Ascending aorta (tissue), 2 donors: ENCODE measurements at regions not wholly inside any gene's neighbourhood (a gene's known extent, or its start where the extent isn't known, plus 50 kb on each side); places are given as distances from the start of the nearest gene placed in this dataset.

Source experiments
- DNase-seq, 2 donors: peaks; one replicate each; pipeline ENCODE4 v3.0.0-alpha.2; 2019; ENCODE audit warnings: low spot score in 2 of 2
- H3K27ac ChIP-seq, 2 donors: fragments of 200-600 bp; sonication (generic); one replicate each; pipeline ENCODE4 v1.5.1; 2016 to 2017; ENCODE audit warnings: mild to moderate bottlenecking in 1 of 2
- H3K27me3 ChIP-seq: fragments of 200-600 bp; sonication (generic); one replicate; pipeline ENCODE4 v1.5.1; 2017
- H3K36me3 ChIP-seq, 2 donors: fragments of 200-600 bp; sonication (generic); one replicate each; pipeline ENCODE4 v1.5.1; 2016
- H3K4me1 ChIP-seq, 2 donors: fragments of 200-600 bp; sonication (generic); one replicate each; pipeline ENCODE4 v1.5.1; 2016 to 2017; ENCODE audit warnings: mild to moderate bottlenecking in 1 of 2
- H3K4me3 ChIP-seq, 2 donors: fragments of 200-600 bp; sonication (generic); one replicate each; pipeline ENCODE4 v1.5.1; 2016 to 2017; ENCODE audit warnings: mild to moderate bottlenecking in 1 of 2
- H3K9me3 ChIP-seq, 2 donors: fragments of 200-600 bp; sonication (generic); one replicate each; pipeline ENCODE4 v1.5.1; 2016
- CTCF ChIP-seq, 3 experiments: fragments of 200-600 bp in 2 of 3; fragments of 450-650 bp in 1 of 3; sonication (generic) in 2 of 3; IDR thresholded peaks; one replicate each; pipeline ENCODE4 v1.5.1; 2016 to 2019; ENCODE audit warnings: antibody characterized with exemption in 3 of 3, mild to moderate bottlenecking in 1 of 3, moderate library complexity in 1 of 3
- intact Hi-C: fragments of 100-400 bp; cut with DNase I; formaldehyde crosslinking; loops from one replicate; pipeline ENCODE4 v1.15.1; 2023

GRCh38 chr15:95254263-95254662, 1022.9 kb downstream of the MCTP2 start:
- no peak for DNase-seq
- Histone ChIP-seq H3K27me3 (no peaks in the 10 kb centered on the region), H3K9me3 (no peaks in the 10 kb centered on the region), H3K4me1 (peaks cover 0 to 2% of the 10 kb centered on the region in 2 donors), H3K27ac (no peak overlapping the region), H3K4me3 (no peak overlapping the region), H3K36me3 (no peaks in the 10 kb centered on the region)
- TF ChIP-seq CTCF (IDR thresholded peaks at IDR 0.05) = no peak
- intact Hi-C loops = loop anchor here (10.0 kb wide), 2 partner anchors 791 to 1981 kb away; no protein-coding TSS in a partner anchor

- peak overlapping the region; percentile 73 to 88 for H3K27ac ChIP-seq
- DNase-seq = peak in 1 of 2 donors; percentile 82
- intact Hi-C loops = loop anchor here (5.0 to 10.0 kb wide), 3 partner anchors 785 to 1975 kb away; no protein-coding TSS in a partner anchor
Observed at GRCh38 chr15:95259513-95259912, 1028.2 kb downstream of the MCTP2 start.

DNA sequence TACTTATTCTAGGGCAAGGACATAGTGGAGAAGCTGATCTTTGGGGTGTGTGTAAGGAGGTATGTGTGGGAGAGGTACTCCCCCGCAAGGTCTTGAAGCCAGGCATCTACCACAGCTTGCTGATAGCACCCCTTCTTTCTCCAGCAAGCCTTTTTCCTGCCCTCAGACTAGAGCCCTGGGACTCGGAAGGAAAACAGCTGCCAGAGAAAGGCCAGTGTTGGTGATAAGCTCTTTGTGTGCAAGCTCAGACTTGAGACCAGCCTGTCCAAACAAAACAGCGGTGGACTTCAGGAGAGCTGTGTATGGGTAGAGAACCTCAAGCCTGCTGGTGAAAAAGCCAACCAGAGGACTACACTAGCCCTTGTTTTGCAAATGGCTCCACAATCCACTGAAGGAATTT, 1028.6 kb downstream of the MCTP2 start:
- Histone ChIP-seq H3K36me3 (no peaks in the 10 kb centered on the region), H3K27me3 (no peaks in the 10 kb centered on the region), H3K9me3 (no peaks in the 10 kb centered on the region), H3K27ac (peak overlapping the region; percentile 73 to 88), H3K4me3 (peak overlapping the region in 1 of 2 donors; percentile 37), H3K4me1 (peaks cover 0 to 30% of the 10 kb centered on the region in 2 donors)
- DNase-seq = peak in 1 of 2 donors; percentile 62
- intact Hi-C loops = loop anchor here (5.0 to 10.0 kb wide), 9 partner anchors 172 to 1975 kb away; no protein-coding TSS in a partner anchor
- TF ChIP-seq CTCF (IDR thresholded peaks at IDR 0.05) = no peak

More at GRCh38 chr15:95259513-95259912, 1028.2 kb downstream of the MCTP2 start:
- H3K9me3 ChIP-seq = no peaks in the 10 kb centered on the region
- no peaks in the 10 kb centered on the region for H3K36me3 ChIP-seq
- H3K4me1 ChIP-seq = peaks cover 0 to 29% of the 10 kb centered on the region in 2 donors
- H3K27me3 ChIP-seq = no peaks in the 10 kb centered on the region
- peak; percentile 60 to 81 (median 68) for TF ChIP-seq CTCF (IDR thresholded peaks at IDR 0.05)
- H3K4me3 ChIP-seq = peak overlapping the region in 1 of 2 donors; percentile 37

DNA sequence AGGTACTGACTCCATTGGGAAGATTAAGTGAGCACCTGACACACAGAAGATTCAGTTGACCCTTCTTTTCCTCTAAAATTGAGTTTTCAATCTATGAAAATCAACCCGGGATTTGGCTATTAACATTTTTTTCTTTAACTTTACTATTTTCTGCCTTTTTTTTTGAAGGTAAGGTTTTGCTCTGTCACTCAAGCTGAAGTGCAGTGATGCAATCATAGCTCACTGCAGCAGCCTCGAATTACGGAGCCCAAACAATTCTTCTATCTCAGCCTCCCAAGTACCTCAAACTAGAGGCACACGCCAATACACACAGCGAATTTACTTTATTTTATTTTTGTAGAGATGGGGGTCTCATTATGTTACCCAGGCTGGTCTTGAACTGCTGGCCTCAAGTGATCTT, 1029.5 kb downstream of the MCTP2 start:
- Histone ChIP-seq H3K4me3 (no peak overlapping the region), H3K27ac (peak overlapping the region; percentile 73 to 90), H3K27me3 (no peaks in the 10 kb centered on the region), H3K9me3 (no peaks in the 10 kb centered on the region), H3K36me3 (no peaks in the 10 kb centered on the region), H3K4me1 (peaks cover 0 to 38% of the 10 kb centered on the region in 2 donors)
- intact Hi-C loops = loop anchor here (5.0 to 10.0 kb wide), 6 partner anchors 171 to 1066 kb away; no protein-coding TSS in a partner anchor
- TF ChIP-seq CTCF (IDR thresholded peaks at IDR 0.05) = no peak
- DNase-seq = no peak

GRCh38 chr15:95261546-95261945, 1030.2 kb downstream of the MCTP2 start:
- H3K4me3 ChIP-seq = no peak overlapping the region
- H3K9me3 ChIP-seq = no peaks in the 10 kb centered on the region
- intact Hi-C loops = loop anchor here (5.0 to 10.0 kb wide), 6 partner anchors 171 to 1066 kb away; no protein-coding TSS in a partner anchor
- no peaks in the 10 kb centered on the region for H3K36me3 ChIP-seq
- peaks cover 0 to 43% of the 10 kb centered on the region in 2 donors for H3K4me1 ChIP-seq
- no peak for DNase-seq
- no peaks in the 10 kb centered on the region for H3K27me3 ChIP-seq
- peak overlapping the region; percentile 69 to 90 for H3K27ac ChIP-seq
- TF ChIP-seq CTCF (IDR thresholded peaks at IDR 0.05) = no peak
